HCT116 (cell line): ENCODE measurements at regions not wholly inside any gene's neighbourhood (a gene's known extent, or its start where the extent isn't known, plus 50 kb on each side); places are given as distances from the start of the nearest gene placed in this dataset.

Experiments
- POLR2A ChIP-seq: IDR thresholded peaks from 2 replicates; pipeline ENCODE4 v1.7.0; 2011; ENCODE audit warnings: borderline replicate concordance; ENCODE audit not compliant: insufficient read depth, insufficient read length; ENCODE audit errors: extremely low read depth
- POLR2AphosphoS5 ChIP-seq: IDR thresholded peaks from 2 replicates; pipeline ENCODE4 v1.6.1; 2011; ENCODE audit warnings: mild to moderate bottlenecking, low read depth, low read length, moderate library complexity
- RAD21 ChIP-seq: IDR thresholded peaks from 2 replicates; pipeline ENCODE4 v1.6.1; 2012; ENCODE audit warnings: low read depth, mild to moderate bottlenecking
- SIN3A ChIP-seq: IDR thresholded peaks from 2 replicates; pipeline ENCODE4 v1.6.1; 2012; ENCODE audit warnings: low read depth
- TF ChIP-seq, protein P1 (sequence below), 3 experiments: fragments of 200-600 bp in 1 of 3; sonication (generic) in 1 of 3; IDR thresholded peaks in 2 of 3; conservative IDR thresholded peaks in 1 of 3; 2 replicates each; pipeline ENCODE4 v1.5.1; 2012 to 2017; ENCODE audit warnings: low read depth in 2 of 3, low read length in 2 of 3, antibody characterized with exemption in 1 of 3, borderline replicate concordance in 1 of 3, control low read depth in 1 of 3, mild to moderate bottlenecking in 1 of 3, mixed read lengths in 1 of 3, mixed run types in 1 of 3, moderate library complexity in 1 of 3; ENCODE audit not compliant: insufficient read depth in 1 of 3

DNA sequence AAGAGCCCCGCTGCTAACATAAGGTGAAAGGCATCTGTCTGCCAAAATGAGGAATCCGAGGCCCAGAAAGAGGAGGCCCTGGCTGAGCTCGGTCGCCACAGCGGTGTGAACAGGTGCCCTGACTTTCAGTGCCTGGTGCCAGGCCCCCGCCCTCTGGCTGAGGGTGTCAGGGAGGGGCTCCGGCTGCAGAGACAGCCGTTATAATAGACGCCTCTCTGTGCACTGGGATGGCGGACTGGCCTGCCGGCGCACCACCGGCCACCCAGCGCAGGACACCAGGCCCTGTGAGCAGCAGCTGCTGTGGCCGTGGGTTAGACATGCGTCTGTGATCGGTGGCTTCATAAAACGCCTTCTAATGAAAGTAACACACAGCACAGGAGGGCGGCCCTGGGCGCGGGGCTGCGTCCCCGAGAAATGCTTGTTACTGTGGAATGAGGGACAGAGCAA, 51.4 kb upstream of the ACTRT2 start:
- TF ChIP-seq, protein P1, sequence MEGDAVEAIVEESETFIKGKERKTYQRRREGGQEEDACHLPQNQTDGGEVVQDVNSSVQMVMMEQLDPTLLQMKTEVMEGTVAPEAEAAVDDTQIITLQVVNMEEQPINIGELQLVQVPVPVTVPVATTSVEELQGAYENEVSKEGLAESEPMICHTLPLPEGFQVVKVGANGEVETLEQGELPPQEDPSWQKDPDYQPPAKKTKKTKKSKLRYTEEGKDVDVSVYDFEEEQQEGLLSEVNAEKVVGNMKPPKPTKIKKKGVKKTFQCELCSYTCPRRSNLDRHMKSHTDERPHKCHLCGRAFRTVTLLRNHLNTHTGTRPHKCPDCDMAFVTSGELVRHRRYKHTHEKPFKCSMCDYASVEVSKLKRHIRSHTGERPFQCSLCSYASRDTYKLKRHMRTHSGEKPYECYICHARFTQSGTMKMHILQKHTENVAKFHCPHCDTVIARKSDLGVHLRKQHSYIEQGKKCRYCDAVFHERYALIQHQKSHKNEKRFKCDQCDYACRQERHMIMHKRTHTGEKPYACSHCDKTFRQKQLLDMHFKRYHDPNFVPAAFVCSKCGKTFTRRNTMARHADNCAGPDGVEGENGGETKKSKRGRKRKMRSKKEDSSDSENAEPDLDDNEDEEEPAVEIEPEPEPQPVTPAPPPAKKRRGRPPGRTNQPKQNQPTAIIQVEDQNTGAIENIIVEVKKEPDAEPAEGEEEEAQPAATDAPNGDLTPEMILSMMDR (IDR thresholded peaks at IDR 0.05 in 2 of 3, conservative IDR thresholded peaks at IDR 0.05 in 1 of 3; ENCODE audit: borderline replicate concordance in 1 of 3, insufficient read depth in 1 of 3, low read depth in 2 of 3, low read length in 2 of 3) = no peak
- no peak for TF ChIP-seq POLR2AphosphoS5
- no peak for TF ChIP-seq SIN3A
- TF ChIP-seq POLR2A = no peak
- TF ChIP-seq RAD21 = no peak
